ENCODE measurements at regions not wholly inside any gene's neighbourhood (a gene's known extent, or its start where the extent isn't known, plus 50 kb on each side); places are given as distances from the start of the nearest gene placed in this dataset.

DNA sequence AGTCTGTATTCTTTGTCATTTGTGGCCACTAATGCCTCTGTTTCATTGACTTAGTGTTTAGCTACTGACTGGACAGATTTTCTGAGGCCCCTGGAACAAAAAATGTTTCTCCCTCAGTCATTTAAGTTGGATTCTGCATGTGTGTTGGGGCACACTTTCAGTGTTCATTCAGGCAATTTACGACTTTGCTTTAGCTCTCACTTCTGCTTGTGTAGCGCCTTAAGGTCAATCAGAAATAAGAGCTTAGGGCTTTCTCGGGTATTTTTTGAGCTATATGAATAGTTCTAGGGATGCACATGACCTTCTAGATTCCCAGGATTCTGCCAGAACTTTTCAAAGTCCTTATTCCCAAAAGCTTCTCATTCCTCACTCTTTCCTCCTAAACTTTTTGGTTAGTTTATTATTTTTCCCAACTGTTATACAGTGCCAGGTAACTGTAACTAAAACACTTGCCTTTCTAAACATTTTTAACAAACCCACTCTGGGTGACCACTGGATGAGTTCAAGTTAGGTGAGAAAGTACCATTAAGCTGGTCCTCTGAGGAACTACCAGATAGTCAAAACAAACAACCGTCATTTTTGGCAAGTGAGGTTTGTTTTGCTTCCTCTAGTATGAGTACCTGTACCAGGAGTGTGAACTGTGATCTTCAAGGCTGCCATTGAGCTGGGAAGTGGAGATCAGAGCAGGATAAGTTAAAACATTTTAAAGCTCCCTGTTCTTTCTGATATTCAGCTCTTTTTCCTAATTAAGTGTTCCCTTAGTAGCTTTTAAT is 571.3 kb upstream of the TLE4 start:
- Histone ChIP-seq H3K4me2 (ENCODE audit: low read depth, low read length, poor library complexity, severe bottlenecking) (no peak overlapping the region), H3F3A (ENCODE audit: low read depth) (no peaks in the 10 kb centered on the region), H3K27me3 (ENCODE audit: insufficient read depth, low read length, poor library complexity, severe bottlenecking) (no peaks in the 10 kb centered on the region), H3K9me2 (replicated peaks; ENCODE audit: low read depth, low read length) (no peaks in the 10 kb centered on the region), H3K36me3 (ENCODE audit: insufficient read depth, low read length) (no peaks in the 10 kb centered on the region), H3K79me2 (ENCODE audit: insufficient read depth, low read length) (no peaks in the 10 kb centered on the region), H4K20me1 (ENCODE audit: insufficient read depth, low read length, poor library complexity, severe bottlenecking) (no peaks in the 10 kb centered on the region), H3K4me1 (ENCODE audit: insufficient read depth, low read length, poor library complexity, severe bottlenecking) (peaks cover 4% of the 10 kb centered on the region), H2AFZ (ENCODE audit: low read length) (peak overlapping the region; percentile 41; the same call in 1 of the 2 replicates), H3K4me3 (ENCODE audit: low read length, poor library complexity, severe bottlenecking) (no peak overlapping the region), H3K9me3 (ENCODE audit: insufficient read depth, low read depth, low read length) (peaks cover 5% of the 10 kb centered on the region; the same call in 1 of the 2 replicates), H3K9ac (ENCODE audit: low read depth, low read length, poor library complexity, severe bottlenecking) (no peak overlapping the region)
- TF ChIP-seq, protein P1, sequence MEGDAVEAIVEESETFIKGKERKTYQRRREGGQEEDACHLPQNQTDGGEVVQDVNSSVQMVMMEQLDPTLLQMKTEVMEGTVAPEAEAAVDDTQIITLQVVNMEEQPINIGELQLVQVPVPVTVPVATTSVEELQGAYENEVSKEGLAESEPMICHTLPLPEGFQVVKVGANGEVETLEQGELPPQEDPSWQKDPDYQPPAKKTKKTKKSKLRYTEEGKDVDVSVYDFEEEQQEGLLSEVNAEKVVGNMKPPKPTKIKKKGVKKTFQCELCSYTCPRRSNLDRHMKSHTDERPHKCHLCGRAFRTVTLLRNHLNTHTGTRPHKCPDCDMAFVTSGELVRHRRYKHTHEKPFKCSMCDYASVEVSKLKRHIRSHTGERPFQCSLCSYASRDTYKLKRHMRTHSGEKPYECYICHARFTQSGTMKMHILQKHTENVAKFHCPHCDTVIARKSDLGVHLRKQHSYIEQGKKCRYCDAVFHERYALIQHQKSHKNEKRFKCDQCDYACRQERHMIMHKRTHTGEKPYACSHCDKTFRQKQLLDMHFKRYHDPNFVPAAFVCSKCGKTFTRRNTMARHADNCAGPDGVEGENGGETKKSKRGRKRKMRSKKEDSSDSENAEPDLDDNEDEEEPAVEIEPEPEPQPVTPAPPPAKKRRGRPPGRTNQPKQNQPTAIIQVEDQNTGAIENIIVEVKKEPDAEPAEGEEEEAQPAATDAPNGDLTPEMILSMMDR (conservative IDR thresholded peaks at IDR 0.05; ENCODE audit: low read length) = no peak
- no peak for TF ChIP-seq EZH2phosphoT487 (IDR thresholded peaks at IDR 0.05; ENCODE audit: borderline replicate concordance)

- Histone ChIP-seq H3K4me2 (ENCODE audit: low read depth, low read length, poor library complexity, severe bottlenecking) (no peak overlapping the region), H3K4me3 (ENCODE audit: low read length, poor library complexity, severe bottlenecking) (no peak overlapping the region), H3K9ac (ENCODE audit: low read depth, low read length, poor library complexity, severe bottlenecking) (no peak overlapping the region), H2AFZ (ENCODE audit: low read length) (peak overlapping the region; percentile 1; the same call in 1 of the 2 replicates), H3K79me2 (ENCODE audit: insufficient read depth, low read length) (no peaks in the 10 kb centered on the region), H3K9me3 (ENCODE audit: insufficient read depth, low read depth, low read length) (peaks cover 5% of the 10 kb centered on the region; the same call in 1 of the 2 replicates), H3K36me3 (ENCODE audit: insufficient read depth, low read length) (no peaks in the 10 kb centered on the region), H3K9me2 (replicated peaks; ENCODE audit: low read depth, low read length) (no peaks in the 10 kb centered on the region), H3F3A (ENCODE audit: low read depth) (no peaks in the 10 kb centered on the region), H4K20me1 (ENCODE audit: insufficient read depth, low read length, poor library complexity, severe bottlenecking) (no peaks in the 10 kb centered on the region), H3K4me1 (ENCODE audit: insufficient read depth, low read length, poor library complexity, severe bottlenecking) (peaks cover 4% of the 10 kb centered on the region), H3K27me3 (ENCODE audit: insufficient read depth, low read length, poor library complexity, severe bottlenecking) (no peaks in the 10 kb centered on the region)
- TF ChIP-seq, protein P1 (conservative IDR thresholded peaks at IDR 0.05; ENCODE audit: low read length) = no peak
- no peak for TF ChIP-seq EZH2phosphoT487 (IDR thresholded peaks at IDR 0.05; ENCODE audit: borderline replicate concordance)
These were observed 570.8 kb upstream of the TLE4 start for GRCh38 chr9:79001012-79001411.

- H3K27me3 ChIP-seq (ENCODE audit: insufficient read depth, low read length, poor library complexity, severe bottlenecking) = no peaks in the 10 kb centered on the region
- peaks cover 5% of the 10 kb centered on the region; the same call in 1 of the 2 replicates for H3K9me3 ChIP-seq (ENCODE audit: insufficient read depth, low read depth, low read length)
- no peak overlapping the region for H3K4me2 ChIP-seq (ENCODE audit: low read depth, low read length, poor library complexity, severe bottlenecking)
- no peak overlapping the region for H2AFZ ChIP-seq (ENCODE audit: low read length)
- H3K9ac ChIP-seq (ENCODE audit: low read depth, low read length, poor library complexity, severe bottlenecking) = no peak overlapping the region
- H4K20me1 ChIP-seq (ENCODE audit: insufficient read depth, low read length, poor library complexity, severe bottlenecking) = no peaks in the 10 kb centered on the region
- no peak for TF ChIP-seq EZH2phosphoT487 (IDR thresholded peaks at IDR 0.05; ENCODE audit: borderline replicate concordance)
- TF ChIP-seq, protein P1 (conservative IDR thresholded peaks at IDR 0.05; ENCODE audit: low read length) = no peak
- no peaks in the 10 kb centered on the region for H3F3A ChIP-seq (ENCODE audit: low read depth)
- H3K9me2 ChIP-seq (replicated peaks; ENCODE audit: low read depth, low read length) = no peaks in the 10 kb centered on the region
- H3K36me3 ChIP-seq (ENCODE audit: insufficient read depth, low read length) = no peaks in the 10 kb centered on the region
- H3K4me1 ChIP-seq (ENCODE audit: insufficient read depth, low read length, poor library complexity, severe bottlenecking) = peaks cover 18% of the 10 kb centered on the region
- no peaks in the 10 kb centered on the region for H3K79me2 ChIP-seq (ENCODE audit: insufficient read depth, low read length)
- no peak overlapping the region for H3K4me3 ChIP-seq (ENCODE audit: low read length, poor library complexity, severe bottlenecking)
These were observed 568.3 kb upstream of the TLE4 start for GRCh38 chr9:79003514-79003913.
